Activated CD8-positive, alpha-beta memory T cell treated with anti-CD3 and anti-CD28 coated beads for 48 hours (primary cell): ENCODE measurements at regions not wholly inside any gene's neighbourhood (a gene's known extent, or its start where the extent isn't known, plus 50 kb on each side); places are given as distances from the start of the nearest gene placed in this dataset.
"Not testable (repeated sequence)": the region's sequence is repeated elsewhere in the genome, so short reads cannot be mapped to it uniquely, and the experiment has no call there.

Source experiments
- DNase-seq, 3 experiments: peaks; one replicate each; pipeline ENCODE4 v3.0.0-alpha.2; 2020; ENCODE audit warnings: low read depth in 2 of 3, low spot score in 2 of 3

- DNase-seq, result no peak
Measured at GRCh38 chr2:61632276-61633169, 94.4 kb upstream of the XPO1 start.

GRCh38 chr2:61631321-61631720 is 93.2 kb upstream of the XPO1 start:
- no peak for DNase-seq

- no peak for DNase-seq
Measured at GRCh38 chr2:61626827-61627226, 88.7 kb upstream of the XPO1 start.

- no peak for DNase-seq
Measured at GRCh38 chr2:61623747-61624146, 85.6 kb upstream of the XPO1 start.

- DNase-seq, result no peak
Measured at GRCh38 chr2:61620244-61621159, 82.3 kb upstream of the XPO1 start.

- no peak for DNase-seq
Measured at GRCh38 chr2:61619561-61619960, 81.4 kb upstream of the XPO1 start.

GRCh38 chr2:61617610-61618009 is 79.5 kb upstream of the XPO1 start:
- no peak for DNase-seq

GRCh38 chr2:61605245-61605644 is 67.1 kb upstream of the XPO1 start:
- no peak for DNase-seq

GRCh38 chr2:61604433-61604832 is 66.3 kb upstream of the XPO1 start:
- DNase-seq, result no peak

GRCh38 chr2:61598515-61599156 is 60.5 kb upstream of the XPO1 start:
- DNase-seq, result not testable (repeated sequence)

- DNase-seq, result no peak
Measured at GRCh38 chr2:61597300-61598289, 59.4 kb upstream of the XPO1 start.

GRCh38 chr2:61594201-61594600 is 56.0 kb upstream of the XPO1 start:
- not testable (repeated sequence) for DNase-seq

- DNase-seq, result not testable (repeated sequence)
Measured at GRCh38 chr2:61593648-61594047, 55.5 kb upstream of the XPO1 start.

- DNase-seq, result no peak
Measured at GRCh38 chr2:61590214-61590613, 52.1 kb upstream of the XPO1 start.

GRCh38 chr2:61588566-61588965 is 50.4 kb upstream of the XPO1 start:
- no peak for DNase-seq
